MCF 10A (cell line): ENCODE measurements at regions not wholly inside any gene's neighbourhood (a gene's known extent, or its start where the extent isn't known, plus 50 kb on each side); places are given as distances from the start of the nearest gene placed in this dataset.
"Not testable (repeated sequence)": the region's sequence is repeated elsewhere in the genome, so short reads cannot be mapped to it uniquely, and the experiment has no call there.

Experiments
- BruUV-seq: library from RNA; stranded (reverse); fragments of 400-500 nt; replicated peaks from 2 replicates; lab custom pipeline; 2021; lab: Mats Ljungman, UMichigan
- CTCF ChIA-PET: fragments of 300-600 bp; sonication (Branson Sonifier 250); formaldehyde crosslinking; extraction: SDS; loops from one replicate; lab custom pipeline; 2021; ENCODE audit warnings: antibody characterized with exemption, inconsistent platforms; lab: Yijun Ruan, JAX
- POLR2A ChIA-PET: fragments of 300-600, 350-650 bp; sonication (Branson Sonifier 250); formaldehyde crosslinking; extraction: SDS; loops from one replicate; lab custom pipeline; 2020; ENCODE audit warnings: antibody characterized with exemption, inconsistent platforms; lab: Yijun Ruan, JAX
- DNase-seq: peaks from one replicate; pipeline ENCODE4 v3.0.0-alpha.2; 2018; ENCODE audit not compliant: unreplicated experiment
- H3K27ac Mint-ChIP-seq: one replicate; pipeline ENCODE4 v1.8.0; 2022; ENCODE audit warnings: mild to moderate bottlenecking, low read depth, mixed read lengths; ENCODE audit not compliant: unreplicated experiment
- H3K27me3 Mint-ChIP-seq: one replicate; pipeline ENCODE4 v1.8.0; 2022; ENCODE audit warnings: mixed read lengths; ENCODE audit not compliant: insufficient read depth, unreplicated experiment
- H3K36me3 Mint-ChIP-seq: one replicate; pipeline ENCODE4 v1.8.0; 2022; ENCODE audit warnings: mild to moderate bottlenecking, moderate library complexity, mixed read lengths; ENCODE audit not compliant: insufficient read depth, unreplicated experiment
- H3K4me1 Mint-ChIP-seq: one replicate; pipeline ENCODE4 v1.8.0; 2022; ENCODE audit warnings: mixed read lengths; ENCODE audit not compliant: insufficient read depth, unreplicated experiment
- H3K4me3 Mint-ChIP-seq: one replicate; pipeline ENCODE4 v1.8.0; 2022; ENCODE audit warnings: mild to moderate bottlenecking, moderate library complexity, mixed read lengths; ENCODE audit not compliant: unreplicated experiment
- H3K9me3 Mint-ChIP-seq: one replicate; pipeline ENCODE4 v1.8.0; 2022; ENCODE audit warnings: mixed read lengths; ENCODE audit not compliant: unreplicated experiment
- CTCF ChIP-seq: fragments of 200-600 bp; IDR thresholded peaks from one replicate; pipeline ENCODE4 v1.8.0; 2022; ENCODE audit warnings: antibody characterized with exemption, mild to moderate bottlenecking; ENCODE audit not compliant: unreplicated experiment
- intact Hi-C: fragments of 100-400 bp; cut with micrococcal nuclease; formaldehyde crosslinking; loops from 2 replicates; pipeline ENCODE4 v1.14.1; 2022

- POLR2A ChIA-PET, H3K27ac Mint-ChIP-seq, H3K9me3 Mint-ChIP-seq, H3K36me3 Mint-ChIP-seq, CTCF ChIA-PET, H3K4me1 Mint-ChIP-seq, H3K4me3 Mint-ChIP-seq, intact Hi-C loops, BruUV-seq, H3K27me3 Mint-ChIP-seq: not testable (repeated sequence)
- peak; percentile 2 for DNase-seq
- peak; percentile 9 for TF ChIP-seq CTCF
Observed at GRCh38 chr14:19088632-19089031, 121.4 kb downstream of the POTEM start.

GRCh38 chr14:19093227-19093626 is 126.0 kb downstream of the POTEM start:
- H3K4me3 Mint-ChIP-seq, H3K27me3 Mint-ChIP-seq, H3K27ac Mint-ChIP-seq, H3K4me1 Mint-ChIP-seq, POLR2A ChIA-PET, H3K36me3 Mint-ChIP-seq, H3K9me3 Mint-ChIP-seq, CTCF ChIA-PET, DNase-seq, BruUV-seq, intact Hi-C loops: not testable (repeated sequence)

DNA sequence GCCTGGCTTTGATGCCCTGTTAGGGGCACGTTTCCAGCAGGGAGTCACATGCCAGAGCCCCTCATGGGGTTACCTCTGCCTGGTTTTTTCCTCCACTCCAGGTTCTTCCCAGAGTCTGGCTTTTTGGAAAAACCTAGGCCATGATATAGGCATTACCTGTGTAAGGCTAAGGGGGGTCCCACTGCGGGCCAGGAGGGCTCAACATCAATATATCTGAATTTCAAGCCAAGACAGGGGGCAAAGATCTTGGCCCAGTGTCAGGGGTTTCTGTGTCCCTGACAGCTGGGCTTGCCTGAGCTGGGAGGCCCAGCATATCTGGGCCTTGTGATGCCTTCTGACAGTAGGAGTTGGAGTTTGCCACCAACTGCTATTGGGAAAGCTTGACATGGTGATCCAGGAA is 127.5 kb downstream of the POTEM start:
- H3K9me3 Mint-ChIP-seq, H3K27ac Mint-ChIP-seq, CTCF ChIA-PET, DNase-seq, H3K4me1 Mint-ChIP-seq, BruUV-seq, POLR2A ChIA-PET, H3K4me3 Mint-ChIP-seq, intact Hi-C loops, H3K36me3 Mint-ChIP-seq, H3K27me3 Mint-ChIP-seq: not testable (repeated sequence)

- BruUV-seq, DNase-seq, H3K27ac Mint-ChIP-seq, H3K4me1 Mint-ChIP-seq, H3K9me3 Mint-ChIP-seq, CTCF ChIA-PET, H3K36me3 Mint-ChIP-seq, H3K4me3 Mint-ChIP-seq, intact Hi-C loops, H3K27me3 Mint-ChIP-seq, POLR2A ChIA-PET: not testable (repeated sequence)
Observed at GRCh38 chr14:19095167-19095566, 127.9 kb downstream of the POTEM start.

DNA sequence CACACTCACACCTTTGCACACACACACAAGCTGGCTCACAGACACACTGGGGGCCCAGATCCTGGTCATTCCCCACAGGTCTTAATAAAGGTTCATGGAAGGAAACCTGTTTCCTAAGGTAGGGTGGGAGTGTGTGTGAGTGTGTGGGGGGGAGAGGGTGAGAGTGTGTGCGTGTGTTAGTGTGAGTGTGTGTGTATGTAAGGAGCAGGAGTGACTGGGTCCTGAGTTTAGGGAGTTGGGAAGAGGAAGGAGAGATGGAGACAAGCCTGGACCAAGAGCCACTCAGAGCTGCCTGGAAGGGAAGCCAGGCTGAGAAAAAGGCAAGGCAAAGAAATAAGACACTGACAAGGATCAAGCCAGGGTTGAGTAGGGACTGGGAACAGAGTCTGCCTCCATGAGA is 129.2 kb downstream of the POTEM start:
- intact Hi-C loops, H3K4me3 Mint-ChIP-seq, H3K9me3 Mint-ChIP-seq, BruUV-seq, DNase-seq, H3K4me1 Mint-ChIP-seq, POLR2A ChIA-PET, H3K36me3 Mint-ChIP-seq, CTCF ChIA-PET, H3K27ac Mint-ChIP-seq, H3K27me3 Mint-ChIP-seq: not testable (repeated sequence)

- POLR2A ChIA-PET, CTCF ChIA-PET, intact Hi-C loops, DNase-seq, H3K27ac Mint-ChIP-seq, H3K9me3 Mint-ChIP-seq, H3K4me1 Mint-ChIP-seq, H3K36me3 Mint-ChIP-seq, H3K4me3 Mint-ChIP-seq, H3K27me3 Mint-ChIP-seq, BruUV-seq: not testable (repeated sequence)
Observed at GRCh38 chr14:19096876-19097275, 129.6 kb downstream of the POTEM start.

- H3K27me3 Mint-ChIP-seq, POLR2A ChIA-PET, CTCF ChIA-PET: not testable (repeated sequence)
Observed at GRCh38 chr14:19097306-19097705, 130.1 kb downstream of the POTEM start.

DNA sequence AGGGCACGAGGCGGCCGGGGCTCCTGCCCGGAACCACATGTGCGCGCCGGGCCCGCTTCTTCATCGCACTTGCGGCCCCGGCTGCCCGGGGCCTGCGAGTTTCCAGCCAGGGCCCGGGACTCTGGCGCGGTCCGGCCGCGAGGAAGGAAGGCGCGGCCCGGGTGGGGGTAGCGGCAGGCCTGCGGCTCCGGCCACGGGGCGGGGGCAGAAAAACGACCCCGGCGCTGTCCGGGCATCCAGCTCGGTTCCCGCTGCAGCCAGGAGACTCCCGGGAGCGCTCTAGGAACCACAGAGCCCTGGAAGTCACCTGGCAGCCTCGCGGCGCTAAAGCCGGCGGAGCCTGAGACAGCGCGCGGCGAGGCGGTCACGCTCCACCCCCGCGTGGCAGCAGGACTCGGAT is 130.5 kb downstream of the POTEM start:
- H3K27me3 Mint-ChIP-seq, H3K36me3 Mint-ChIP-seq, H3K27ac Mint-ChIP-seq, DNase-seq, H3K4me3 Mint-ChIP-seq, POLR2A ChIA-PET, BruUV-seq, H3K9me3 Mint-ChIP-seq, CTCF ChIA-PET, intact Hi-C loops, H3K4me1 Mint-ChIP-seq: not testable (repeated sequence)

More at GRCh38 chr14:19097306-19097705, 130.1 kb downstream of the POTEM start:
- H3K27ac Mint-ChIP-seq, H3K4me3 Mint-ChIP-seq, DNase-seq, H3K9me3 Mint-ChIP-seq, BruUV-seq, H3K36me3 Mint-ChIP-seq, H3K4me1 Mint-ChIP-seq, intact Hi-C loops: not testable (repeated sequence)

- H3K27me3 Mint-ChIP-seq, POLR2A ChIA-PET, H3K36me3 Mint-ChIP-seq, intact Hi-C loops, BruUV-seq, CTCF ChIA-PET, H3K4me3 Mint-ChIP-seq, H3K9me3 Mint-ChIP-seq, H3K4me1 Mint-ChIP-seq, DNase-seq, H3K27ac Mint-ChIP-seq: not testable (repeated sequence)
Observed at GRCh38 chr14:19098230-19098629, 131.0 kb downstream of the POTEM start.
